PC-9 (cell line): ENCODE measurements at regions not wholly inside any gene's neighbourhood (a gene's known extent, or its start where the extent isn't known, plus 50 kb on each side); places are given as distances from the start of the nearest gene placed in this dataset.

ENCODE experiments used
- EZH2 ChIP-seq: fragments of 200-600 bp; sonication (generic); IDR thresholded peaks from 2 replicates; pipeline ENCODE4 v1.8.0; 2017; ENCODE audit warnings: antibody characterized with exemption, low read depth
- TF ChIP-seq, protein P1 (sequence below): fragments of 200-600 bp; sonication (generic); conservative IDR thresholded peaks from 2 replicates; pipeline ENCODE4 v1.6.1; 2017; ENCODE audit warnings: mixed run types, antibody characterized with exemption, mild to moderate bottlenecking, moderate library complexity

DNA sequence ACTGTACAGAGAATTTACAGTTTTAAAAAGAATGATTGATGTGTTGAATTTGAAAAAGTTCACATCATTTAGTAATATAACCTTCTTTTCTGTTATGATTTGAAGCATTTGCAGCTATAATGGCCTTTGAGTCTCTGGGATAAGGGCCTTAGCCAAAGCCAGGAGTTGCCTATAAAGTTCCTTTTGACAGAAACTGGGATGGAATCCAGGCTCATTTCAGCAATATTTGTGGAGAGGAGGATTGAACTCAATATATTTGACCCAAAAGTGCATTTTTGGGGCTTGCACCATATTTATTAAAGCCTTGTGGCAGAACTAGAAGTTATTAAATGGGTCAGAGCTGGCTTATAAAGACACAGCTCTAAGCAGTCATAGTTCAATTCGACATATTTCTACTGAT is 348.7 kb upstream of the EPHA3 start:
- TF ChIP-seq, protein P1, sequence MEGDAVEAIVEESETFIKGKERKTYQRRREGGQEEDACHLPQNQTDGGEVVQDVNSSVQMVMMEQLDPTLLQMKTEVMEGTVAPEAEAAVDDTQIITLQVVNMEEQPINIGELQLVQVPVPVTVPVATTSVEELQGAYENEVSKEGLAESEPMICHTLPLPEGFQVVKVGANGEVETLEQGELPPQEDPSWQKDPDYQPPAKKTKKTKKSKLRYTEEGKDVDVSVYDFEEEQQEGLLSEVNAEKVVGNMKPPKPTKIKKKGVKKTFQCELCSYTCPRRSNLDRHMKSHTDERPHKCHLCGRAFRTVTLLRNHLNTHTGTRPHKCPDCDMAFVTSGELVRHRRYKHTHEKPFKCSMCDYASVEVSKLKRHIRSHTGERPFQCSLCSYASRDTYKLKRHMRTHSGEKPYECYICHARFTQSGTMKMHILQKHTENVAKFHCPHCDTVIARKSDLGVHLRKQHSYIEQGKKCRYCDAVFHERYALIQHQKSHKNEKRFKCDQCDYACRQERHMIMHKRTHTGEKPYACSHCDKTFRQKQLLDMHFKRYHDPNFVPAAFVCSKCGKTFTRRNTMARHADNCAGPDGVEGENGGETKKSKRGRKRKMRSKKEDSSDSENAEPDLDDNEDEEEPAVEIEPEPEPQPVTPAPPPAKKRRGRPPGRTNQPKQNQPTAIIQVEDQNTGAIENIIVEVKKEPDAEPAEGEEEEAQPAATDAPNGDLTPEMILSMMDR = no peak
- TF ChIP-seq EZH2 = no peak
